HUES6 (cell line): ENCODE measurements at regions not wholly inside any gene's neighbourhood (a gene's known extent, or its start where the extent isn't known, plus 50 kb on each side); places are given as distances from the start of the nearest gene placed in this dataset.

Experiments
- H3K27ac ChIP-seq: 2 replicates; pipeline ENCODE4 v1.7.0; 2013; ENCODE audit warnings: low read depth, mild to moderate bottlenecking, low read length, inconsistent platforms
- H3K27me3 ChIP-seq: 2 replicates; pipeline ENCODE4 v1.6.1; 2013; ENCODE audit warnings: low read length; ENCODE audit not compliant: control insufficient read depth, insufficient read depth
- H3K36me3 ChIP-seq: 2 replicates; pipeline ENCODE4 v1.6.1; 2013; ENCODE audit warnings: low read length; ENCODE audit not compliant: control insufficient read depth, insufficient read depth
- H3K4me1 ChIP-seq: 2 replicates; pipeline ENCODE4 v1.6.1; 2013; ENCODE audit warnings: low read length; ENCODE audit not compliant: control insufficient read depth, insufficient read depth
- H3K4me3 ChIP-seq: 2 replicates; pipeline ENCODE4 v1.5.1; 2013; ENCODE audit warnings: low read depth, low read length
- H3K9ac ChIP-seq: one replicate; pipeline ENCODE4 v1.6.1; 2013; ENCODE audit warnings: mild to moderate bottlenecking, low read length
- H3K9me3 ChIP-seq: 2 replicates; pipeline ENCODE4 v1.6.1; 2013; ENCODE audit warnings: low read depth, low read length; ENCODE audit not compliant: control insufficient read depth, insufficient read depth

DNA sequence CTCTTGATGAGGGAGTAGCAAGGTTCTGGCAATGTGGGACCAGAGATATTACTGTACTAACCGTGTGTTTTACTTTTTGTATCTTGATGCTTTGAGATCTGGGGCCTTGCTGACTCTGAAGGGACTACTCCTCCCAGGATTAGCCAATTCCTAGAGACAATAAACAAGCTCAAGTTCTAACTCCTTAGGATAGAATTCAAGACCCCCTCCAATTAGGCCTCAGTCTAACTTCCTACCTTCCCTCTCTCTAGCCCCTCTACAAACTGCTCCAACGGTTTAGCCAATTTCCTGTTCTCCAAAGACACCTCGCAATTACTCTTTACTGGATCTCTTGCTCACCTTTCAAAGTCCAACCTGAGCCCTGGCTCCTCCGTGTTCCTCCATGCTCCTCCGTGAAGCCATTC is 158.7 kb upstream of the JARID2 start:
- Histone ChIP-seq H3K36me3 (no peaks in the 10 kb centered on the region), H3K4me3 (no peak overlapping the region), H3K27ac (no peak overlapping the region), H3K4me1 (peaks cover 18% of the 10 kb centered on the region; the same call in 1 of the 2 replicates), H3K9ac (no peak overlapping the region), H3K9me3 (no peaks in the 10 kb centered on the region), H3K27me3 (no peaks in the 10 kb centered on the region)

DNA sequence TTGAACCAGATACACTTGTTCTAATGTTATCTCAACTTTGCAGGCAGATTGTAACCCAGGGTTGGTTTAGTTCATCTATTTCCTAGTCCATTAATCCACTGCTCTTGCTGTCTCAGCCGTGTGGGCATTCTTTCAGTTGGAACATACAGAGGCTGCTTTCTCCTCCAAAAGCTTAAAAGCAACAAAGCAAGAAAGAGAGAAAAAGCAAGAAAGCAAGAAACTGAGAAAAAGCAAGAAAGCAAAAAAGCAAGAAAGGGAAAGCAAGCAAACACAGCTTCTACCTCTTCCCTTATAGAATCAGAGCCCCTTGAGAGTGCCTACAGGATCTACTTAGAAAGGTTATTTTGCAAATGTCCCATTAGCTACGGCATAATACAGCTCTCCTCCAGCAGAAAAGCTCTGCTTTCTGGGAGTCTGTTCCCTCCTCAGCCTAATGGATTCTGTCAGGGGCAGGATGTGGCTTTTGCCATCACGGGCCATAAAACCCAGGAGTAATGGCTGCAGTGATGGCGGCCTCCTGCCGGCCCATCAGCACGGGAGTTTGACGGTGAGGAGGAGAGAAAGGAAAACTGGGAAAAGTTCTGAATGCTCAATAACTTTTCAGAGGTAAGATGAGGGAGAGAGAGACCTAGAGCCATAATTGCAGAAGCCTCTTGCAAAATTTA is 156.8 kb upstream of the JARID2 start:
- H3K27ac ChIP-seq = no peak overlapping the region
- no peak overlapping the region for H3K4me3 ChIP-seq
- H3K9ac ChIP-seq = no peak overlapping the region
- H3K36me3 ChIP-seq = no peaks in the 10 kb centered on the region
- H3K9me3 ChIP-seq = no peaks in the 10 kb centered on the region
- H3K4me1 ChIP-seq = peaks cover 18% of the 10 kb centered on the region; the same call in 1 of the 2 replicates
- H3K27me3 ChIP-seq = no peaks in the 10 kb centered on the region

DNA sequence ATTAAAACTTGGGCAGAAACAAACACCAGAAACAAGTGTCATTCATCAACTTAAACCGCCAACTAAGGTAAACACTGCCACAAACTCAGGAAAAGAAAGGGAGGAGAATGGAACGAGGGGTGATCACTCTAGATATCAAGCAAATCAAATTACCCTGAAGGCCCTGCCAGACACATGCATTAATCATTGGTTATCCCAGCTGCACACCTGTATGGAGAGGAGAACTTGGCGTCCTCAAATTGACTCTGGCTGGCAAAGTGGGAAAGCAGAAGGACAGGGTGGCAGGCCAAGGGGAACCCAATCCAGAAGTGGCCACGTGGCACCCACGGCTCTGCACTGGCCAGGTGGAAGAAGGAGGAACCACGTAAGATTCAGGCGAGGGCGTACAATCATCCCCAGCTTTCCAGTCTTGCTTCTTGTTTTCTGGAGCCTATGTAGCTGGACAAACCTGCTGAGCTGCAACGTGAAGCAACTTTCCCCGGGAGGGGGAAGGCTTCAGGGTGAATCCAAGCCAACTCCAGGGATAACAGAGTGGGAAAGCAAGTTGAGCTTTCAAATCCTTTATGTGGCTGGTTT is 156.2 kb upstream of the JARID2 start:
- Histone ChIP-seq H3K9ac (no peak overlapping the region), H3K9me3 (no peaks in the 10 kb centered on the region), H3K27me3 (no peaks in the 10 kb centered on the region), H3K36me3 (no peaks in the 10 kb centered on the region), H3K4me3 (no peak overlapping the region), H3K4me1 (peaks cover 18% of the 10 kb centered on the region; the same call in 1 of the 2 replicates), H3K27ac (no peak overlapping the region)

DNA sequence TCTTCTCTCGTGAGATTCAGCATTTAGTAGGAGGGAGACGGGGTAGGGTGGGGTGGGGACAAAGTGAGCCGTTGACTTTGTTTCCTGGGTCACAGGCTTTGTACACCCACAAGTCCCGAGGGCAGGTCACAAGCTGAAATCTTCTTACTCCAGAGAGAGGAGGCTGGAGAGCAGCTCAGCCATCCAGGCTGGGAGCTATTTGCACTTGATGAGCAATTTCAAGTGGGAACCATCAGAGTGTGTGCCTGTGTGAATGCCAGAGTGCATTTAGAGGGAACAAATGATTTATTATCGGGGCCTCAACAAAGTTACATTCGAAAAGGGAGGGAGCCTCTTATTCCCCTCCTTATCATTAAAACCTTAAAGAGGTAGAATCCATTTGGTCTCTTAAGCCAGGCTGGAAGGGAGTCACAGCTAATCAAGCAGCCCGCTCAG is 155.7 kb upstream of the JARID2 start:
- no peak overlapping the region for H3K27ac ChIP-seq
- H3K36me3 ChIP-seq = no peaks in the 10 kb centered on the region
- no peak overlapping the region for H3K9ac ChIP-seq
- no peak overlapping the region for H3K4me3 ChIP-seq
- H3K9me3 ChIP-seq = no peaks in the 10 kb centered on the region
- H3K4me1 ChIP-seq = peaks cover 18% of the 10 kb centered on the region; the same call in 1 of the 2 replicates
- H3K27me3 ChIP-seq = no peaks in the 10 kb centered on the region

DNA sequence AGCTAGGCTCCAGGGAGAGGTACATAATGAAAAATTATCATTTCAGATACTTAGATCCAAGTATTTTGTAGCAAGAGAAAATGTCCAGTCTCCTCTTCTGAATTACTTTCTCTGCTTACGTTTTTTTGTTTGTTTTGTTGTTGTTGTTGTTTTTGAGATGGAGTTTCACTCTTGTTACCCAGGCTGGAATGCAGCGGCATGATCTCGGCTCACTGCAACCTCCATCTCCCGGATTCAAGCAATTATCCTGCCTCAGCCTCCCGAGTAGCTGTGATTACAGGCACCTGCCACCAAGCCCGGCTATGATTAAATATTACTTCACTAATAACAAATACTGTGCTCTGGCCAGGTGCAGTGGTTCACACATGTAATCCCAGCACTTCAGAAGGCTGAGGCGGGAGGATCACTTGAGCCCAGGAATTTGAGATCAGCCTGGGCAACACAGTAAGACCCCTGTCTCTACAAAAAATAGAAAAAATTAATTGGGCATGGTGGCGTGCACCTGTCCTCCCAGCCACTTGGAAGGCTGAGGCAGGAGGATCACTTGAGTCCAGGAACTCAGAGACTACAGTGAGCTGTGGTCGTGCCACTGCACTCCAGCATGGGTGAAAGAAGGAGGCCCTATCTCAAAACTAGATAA is 155.0 kb upstream of the JARID2 start:
- H3K36me3 ChIP-seq = no peaks in the 10 kb centered on the region
- peaks cover 18% of the 10 kb centered on the region; the same call in 1 of the 2 replicates for H3K4me1 ChIP-seq
- no peaks in the 10 kb centered on the region for H3K27me3 ChIP-seq
- no peak overlapping the region for H3K27ac ChIP-seq
- H3K9me3 ChIP-seq = no peaks in the 10 kb centered on the region
- no peak overlapping the region for H3K9ac ChIP-seq
- no peak overlapping the region for H3K4me3 ChIP-seq

DNA sequence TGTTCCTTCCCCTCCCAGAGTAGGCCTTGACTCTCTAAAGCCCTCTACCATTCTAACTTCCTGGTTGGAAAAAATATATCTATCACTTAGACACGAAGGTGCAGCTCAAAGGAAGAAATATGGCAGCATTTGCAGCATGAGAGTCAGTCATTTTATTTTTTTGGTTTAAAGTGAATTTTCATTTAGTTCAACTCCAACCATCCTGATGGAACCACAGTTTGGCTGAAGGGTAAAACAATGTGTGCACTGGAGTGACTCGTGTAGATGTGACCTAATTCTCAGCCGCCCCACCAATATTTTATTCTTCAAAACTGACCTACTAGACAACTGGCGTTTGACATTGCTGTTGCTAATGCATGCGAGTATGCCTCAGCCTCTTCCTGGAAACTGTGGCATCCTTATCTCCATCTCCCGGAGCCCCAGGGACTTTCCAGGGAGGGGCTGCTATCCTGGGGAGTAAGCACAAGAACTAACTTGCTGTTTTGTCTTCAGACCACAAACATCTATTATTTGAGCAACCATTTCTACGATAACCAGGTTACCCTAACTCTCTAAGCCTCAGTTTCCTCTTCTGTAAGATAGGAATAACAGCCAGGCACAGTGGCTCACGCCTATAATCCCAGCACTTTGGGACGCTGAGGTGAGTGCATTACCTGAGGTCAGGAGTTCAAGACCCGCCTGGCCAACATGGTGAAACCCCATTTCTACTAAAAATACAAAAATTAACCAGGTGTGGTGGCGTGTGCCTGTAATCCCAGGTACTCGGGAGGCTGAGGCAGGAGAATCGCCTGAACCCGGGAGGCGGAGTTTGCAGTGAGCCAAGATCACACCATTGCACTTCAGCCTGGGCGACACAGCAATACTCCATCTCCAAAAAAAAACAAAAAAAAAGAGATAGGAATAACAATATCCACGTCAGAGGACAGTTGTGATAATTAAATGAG is 148.7 kb upstream of the JARID2 start:
- H3K27me3 ChIP-seq = no peaks in the 10 kb centered on the region
- no peaks in the 10 kb centered on the region for H3K36me3 ChIP-seq
- no peak overlapping the region for H3K4me3 ChIP-seq
- no peak overlapping the region for H3K27ac ChIP-seq
- no peaks in the 10 kb centered on the region for H3K4me1 ChIP-seq
- H3K9ac ChIP-seq = no peak overlapping the region
- no peaks in the 10 kb centered on the region; the same call in 1 of the 2 replicates for H3K9me3 ChIP-seq

DNA sequence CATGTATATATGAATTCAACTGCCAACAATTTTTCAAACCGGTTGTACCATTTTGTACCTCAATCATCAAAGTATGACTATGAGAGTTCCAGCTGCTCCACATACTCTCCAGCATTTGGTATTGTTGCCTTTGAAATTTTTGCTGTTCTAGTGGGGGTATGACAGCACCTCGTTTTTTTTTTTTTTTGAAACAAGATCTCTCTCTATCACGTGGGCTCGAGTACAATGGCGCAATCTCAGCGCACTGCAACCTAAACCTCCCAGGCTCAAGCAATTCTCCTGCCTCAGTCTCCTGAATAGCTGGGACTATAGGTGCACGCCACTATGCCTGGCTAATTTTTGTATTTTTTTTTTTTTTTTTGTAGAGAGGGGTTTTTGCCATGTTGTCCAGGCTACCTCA is 144.7 kb upstream of the JARID2 start:
- no peak overlapping the region for H3K4me3 ChIP-seq
- no peak overlapping the region for H3K27ac ChIP-seq
- no peak overlapping the region for H3K9ac ChIP-seq
- no peaks in the 10 kb centered on the region for H3K36me3 ChIP-seq
- H3K27me3 ChIP-seq = no peaks in the 10 kb centered on the region
- peaks cover 3% of the 10 kb centered on the region; the same call in 1 of the 2 replicates for H3K9me3 ChIP-seq
- H3K4me1 ChIP-seq = no peaks in the 10 kb centered on the region

DNA sequence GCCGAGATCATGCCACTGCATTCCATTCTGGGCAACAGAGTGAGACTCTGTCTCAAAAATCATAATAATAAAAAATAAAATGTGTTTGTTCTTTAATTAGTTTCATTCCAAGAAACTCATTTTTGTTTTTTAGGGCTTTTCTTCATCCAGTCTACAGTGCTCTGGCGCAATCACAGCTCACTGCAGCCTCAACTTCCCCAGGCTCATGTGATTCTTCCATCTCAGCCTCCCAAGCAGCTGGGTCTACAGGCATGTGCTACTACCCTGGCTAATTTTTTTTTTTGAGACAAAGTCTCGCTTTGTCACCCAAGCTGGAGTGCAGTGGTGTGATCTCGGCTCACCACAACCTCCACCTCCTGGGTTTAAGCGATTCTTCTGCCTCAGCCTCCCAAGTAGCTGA is 143.6 kb upstream of the JARID2 start:
- Histone ChIP-seq H3K4me3 (no peak overlapping the region), H3K27me3 (no peaks in the 10 kb centered on the region), H3K4me1 (no peaks in the 10 kb centered on the region), H3K36me3 (no peaks in the 10 kb centered on the region), H3K9ac (no peak overlapping the region), H3K27ac (no peak overlapping the region), H3K9me3 (peaks cover 3% of the 10 kb centered on the region; the same call in 1 of the 2 replicates)

DNA sequence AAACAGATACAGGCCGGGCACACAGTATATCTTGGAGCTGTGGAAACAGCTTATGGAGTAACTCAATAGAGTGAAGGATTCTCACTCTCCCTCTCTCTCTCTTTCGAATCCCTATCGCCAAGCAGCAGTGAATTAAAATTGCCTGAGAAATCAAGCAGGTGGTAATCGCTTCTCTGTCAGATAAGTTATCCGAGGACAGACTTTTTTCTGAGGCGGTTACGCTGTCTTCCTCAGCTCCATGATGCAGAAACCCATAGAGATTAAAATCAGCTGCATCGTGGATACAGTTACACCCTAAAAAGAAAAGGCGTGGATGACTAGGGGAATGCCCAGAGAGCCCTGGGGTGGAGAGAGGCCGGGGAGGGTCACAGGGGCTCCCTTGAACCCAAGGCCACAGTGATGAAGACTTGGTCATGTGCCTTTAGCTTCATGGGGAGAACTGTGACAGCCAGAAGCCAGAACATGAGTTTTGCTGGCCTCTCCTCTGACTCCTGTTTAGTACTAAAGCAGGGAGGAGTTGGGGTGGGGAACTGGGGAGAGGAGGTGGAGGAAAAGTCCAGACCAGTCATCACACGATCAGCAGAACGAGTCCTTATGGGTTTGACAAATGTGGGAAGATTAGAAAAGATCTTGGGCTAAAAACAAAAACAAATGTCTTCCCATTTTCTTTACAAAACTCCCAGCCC is 138.8 kb upstream of the JARID2 start:
- H3K4me1 ChIP-seq = 0 out of 2 replicates have a peak, but pooled peaks cover 5% of the 10 kb centered on the region
- no peak overlapping the region for H3K4me3 ChIP-seq
- peaks cover 3% of the 10 kb centered on the region; the same call in 1 of the 2 replicates for H3K9me3 ChIP-seq
- no peaks in the 10 kb centered on the region for H3K36me3 ChIP-seq
- no peak overlapping the region for H3K27ac ChIP-seq
- no peaks in the 10 kb centered on the region for H3K27me3 ChIP-seq
- H3K9ac ChIP-seq = no peak overlapping the region

DNA sequence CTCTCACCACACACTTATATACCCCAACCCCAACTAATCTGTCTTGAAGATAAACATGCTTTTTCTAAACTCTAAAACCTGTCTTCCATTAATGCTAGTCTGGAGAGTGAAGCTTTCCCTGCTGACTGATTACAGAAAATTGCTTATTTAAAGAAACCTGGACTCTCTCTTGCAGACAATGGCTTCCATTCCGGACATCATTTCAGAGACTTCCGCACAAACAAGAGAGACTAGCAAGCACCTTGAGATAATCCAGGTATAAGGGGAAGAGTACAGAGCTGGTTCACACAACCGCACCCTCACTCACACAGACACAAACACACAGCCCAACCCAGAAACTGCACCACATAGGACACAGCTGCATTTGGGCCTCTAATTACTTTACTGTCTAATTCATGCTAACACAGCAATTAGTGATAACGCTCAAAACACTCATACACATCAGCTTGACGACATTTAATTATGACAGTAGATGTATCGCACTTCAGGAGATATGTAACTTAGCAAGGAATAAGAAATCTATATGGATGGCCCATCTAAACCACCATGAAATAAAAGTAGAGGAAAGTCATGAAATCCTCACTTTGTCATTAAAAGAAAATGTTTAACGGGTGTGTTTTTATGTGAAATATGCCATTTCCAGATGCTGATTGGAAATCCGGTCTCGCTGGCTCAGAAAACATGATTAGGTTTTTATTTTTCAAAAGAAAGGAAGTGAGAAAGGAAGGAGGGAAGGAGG is 138.1 kb upstream of the JARID2 start:
- Histone ChIP-seq H3K27ac (no peak overlapping the region), H3K27me3 (no peaks in the 10 kb centered on the region), H3K4me3 (no peak overlapping the region), H3K9me3 (peaks cover 3% of the 10 kb centered on the region; the same call in 1 of the 2 replicates), H3K9ac (no peak overlapping the region), H3K4me1 (0 out of 2 replicates have a peak, but pooled peaks cover 5% of the 10 kb centered on the region), H3K36me3 (no peaks in the 10 kb centered on the region)
